BJ (cell line): ENCODE measurements at regions not wholly inside any gene's neighbourhood (a gene's known extent, or its start where the extent isn't known, plus 50 kb on each side); places are given as distances from the start of the nearest gene placed in this dataset.

Experiments used
- CTCF ChIA-PET: fragments of 350-600 bp; formaldehyde crosslinking; extraction: SDS; loops from one replicate; lab custom pipeline; 2021; ENCODE audit warnings: antibody characterized with exemption, inconsistent platforms; lab: Yijun Ruan, JAX
- POLR2A ChIA-PET: fragments of 300-600 bp; sonication (Branson Sonifier 250); formaldehyde crosslinking; extraction: SDS; loops from one replicate; lab custom pipeline; 2021; ENCODE audit warnings: antibody characterized with exemption; lab: Charles Lee
- DNase-seq: peaks from one replicate; pipeline ENCODE4 v3.0.0-alpha.2; 2011; ENCODE audit warnings: low read depth
- H3K27me3 ChIP-seq: 2 replicates; pipeline ENCODE4 v1.6.0; 2011; ENCODE audit warnings: low read length; ENCODE audit not compliant: control insufficient read depth, insufficient read depth
- H3K36me3 ChIP-seq: 2 replicates; pipeline ENCODE4 v1.5.1; 2011; ENCODE audit warnings: low read length; ENCODE audit not compliant: control insufficient read depth, insufficient read depth
- H3K4me3 ChIP-seq: 2 replicates; pipeline ENCODE4 v1.5.1; 2011; ENCODE audit warnings: low read depth, mild to moderate bottlenecking, control low read depth, low read length
- TF ChIP-seq, protein P1 (sequence below): IDR thresholded peaks from 2 replicates; pipeline ENCODE4 v1.5.1; 2011; ENCODE audit warnings: low read depth, mild to moderate bottlenecking, control low read depth, inconsistent platforms, low read length, moderate library complexity; ENCODE audit not compliant: insufficient read depth

DNA sequence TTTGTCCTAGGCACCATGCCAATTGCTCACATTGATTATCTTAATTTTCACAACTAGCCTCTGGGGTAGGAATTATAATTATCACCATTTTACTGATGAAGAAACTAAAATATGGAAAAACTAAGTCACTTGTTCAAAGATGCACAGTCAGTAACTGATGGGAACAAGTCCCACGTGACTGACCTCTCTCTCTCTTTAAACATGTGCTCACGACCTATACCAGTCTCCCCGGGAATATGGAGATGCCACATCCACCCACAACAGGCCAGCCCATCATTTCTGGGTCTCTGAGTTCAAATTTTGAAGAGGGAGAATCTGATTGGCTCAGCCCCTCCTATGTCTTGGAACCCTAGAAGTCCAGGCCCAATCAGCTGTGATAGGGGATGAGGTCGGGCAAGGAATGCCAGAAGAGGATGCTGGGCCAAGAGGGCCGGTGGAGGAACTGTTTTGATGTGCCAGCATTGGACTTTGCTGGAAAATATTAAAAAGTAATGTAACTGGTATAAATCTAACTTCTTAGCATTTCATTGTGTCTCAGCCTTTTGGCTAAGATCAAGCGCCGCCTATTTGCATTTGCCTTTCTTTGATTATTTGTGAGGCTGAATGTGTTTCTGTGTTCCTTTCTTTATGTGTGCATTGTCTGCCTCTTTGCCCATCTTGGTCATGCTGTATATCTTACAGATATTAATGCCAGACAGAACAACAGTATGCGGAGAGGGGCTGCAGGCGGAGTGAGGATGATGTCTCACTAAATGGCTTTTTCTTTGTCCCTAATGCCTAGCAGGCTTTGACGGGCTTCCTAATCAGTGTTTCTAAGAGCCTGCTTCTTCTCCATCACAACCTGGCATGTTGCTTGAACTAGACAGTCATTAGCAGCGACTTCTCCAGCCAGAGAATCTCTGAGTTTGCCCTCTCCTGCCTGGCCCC is 126.6 kb downstream of the VEGFA start:
- no peaks in the 10 kb centered on the region for H3K36me3 ChIP-seq
- CTCF ChIA-PET, result no interaction called here
- no peak overlapping the region for H3K4me3 ChIP-seq
- no peaks in the 10 kb centered on the region; the same call in 1 of the 2 replicates for H3K27me3 ChIP-seq
- POLR2A ChIA-PET, result no interaction called here
- TF ChIP-seq, protein P1, sequence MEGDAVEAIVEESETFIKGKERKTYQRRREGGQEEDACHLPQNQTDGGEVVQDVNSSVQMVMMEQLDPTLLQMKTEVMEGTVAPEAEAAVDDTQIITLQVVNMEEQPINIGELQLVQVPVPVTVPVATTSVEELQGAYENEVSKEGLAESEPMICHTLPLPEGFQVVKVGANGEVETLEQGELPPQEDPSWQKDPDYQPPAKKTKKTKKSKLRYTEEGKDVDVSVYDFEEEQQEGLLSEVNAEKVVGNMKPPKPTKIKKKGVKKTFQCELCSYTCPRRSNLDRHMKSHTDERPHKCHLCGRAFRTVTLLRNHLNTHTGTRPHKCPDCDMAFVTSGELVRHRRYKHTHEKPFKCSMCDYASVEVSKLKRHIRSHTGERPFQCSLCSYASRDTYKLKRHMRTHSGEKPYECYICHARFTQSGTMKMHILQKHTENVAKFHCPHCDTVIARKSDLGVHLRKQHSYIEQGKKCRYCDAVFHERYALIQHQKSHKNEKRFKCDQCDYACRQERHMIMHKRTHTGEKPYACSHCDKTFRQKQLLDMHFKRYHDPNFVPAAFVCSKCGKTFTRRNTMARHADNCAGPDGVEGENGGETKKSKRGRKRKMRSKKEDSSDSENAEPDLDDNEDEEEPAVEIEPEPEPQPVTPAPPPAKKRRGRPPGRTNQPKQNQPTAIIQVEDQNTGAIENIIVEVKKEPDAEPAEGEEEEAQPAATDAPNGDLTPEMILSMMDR, result no peak
- DNase-seq, result no peak

DNA sequence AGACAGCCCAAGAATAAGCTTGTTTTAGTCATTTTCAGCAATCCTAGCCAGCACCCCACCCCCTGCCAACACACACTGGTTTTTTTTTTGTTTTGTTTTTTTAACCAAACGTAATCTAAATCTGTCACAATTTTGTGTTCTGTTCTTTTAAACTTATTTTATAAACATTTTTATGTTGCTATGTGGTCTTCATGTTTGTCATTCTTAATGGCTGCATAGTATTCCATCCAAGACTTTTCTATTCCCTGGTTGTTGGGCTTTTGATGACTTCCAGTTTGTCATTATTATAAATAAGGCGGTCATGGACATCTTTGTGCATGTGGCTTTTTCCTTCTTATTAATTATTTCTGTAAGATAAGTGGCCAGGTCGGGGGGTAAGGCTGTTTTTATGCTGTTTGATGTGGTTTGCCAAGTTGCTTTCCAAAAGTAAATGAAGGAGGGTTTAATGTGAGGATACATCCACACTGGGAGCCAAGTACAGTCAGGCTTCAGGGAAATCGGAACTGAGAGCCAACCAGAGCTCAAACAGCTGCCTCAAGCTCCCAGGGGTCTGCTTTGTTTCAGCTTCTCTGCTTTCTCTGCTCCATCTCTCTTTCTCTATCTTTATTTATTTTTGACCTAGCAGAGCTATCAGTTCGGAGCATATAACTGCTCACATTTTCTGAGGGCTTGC is 125.8 kb downstream of the VEGFA start:
- no peak for DNase-seq
- Histone ChIP-seq H3K27me3 (no peaks in the 10 kb centered on the region; the same call in 1 of the 2 replicates), H3K4me3 (no peak overlapping the region), H3K36me3 (no peaks in the 10 kb centered on the region)
- TF ChIP-seq, protein P1, result no peak
- POLR2A ChIA-PET, result no interaction called here
- CTCF ChIA-PET, result interaction anchor here (0.9 to 1.3 kb wide), 2 partner anchors 122 to 127 kb away, joined by 3 read pairs; no protein-coding TSS in a partner anchor

DNA sequence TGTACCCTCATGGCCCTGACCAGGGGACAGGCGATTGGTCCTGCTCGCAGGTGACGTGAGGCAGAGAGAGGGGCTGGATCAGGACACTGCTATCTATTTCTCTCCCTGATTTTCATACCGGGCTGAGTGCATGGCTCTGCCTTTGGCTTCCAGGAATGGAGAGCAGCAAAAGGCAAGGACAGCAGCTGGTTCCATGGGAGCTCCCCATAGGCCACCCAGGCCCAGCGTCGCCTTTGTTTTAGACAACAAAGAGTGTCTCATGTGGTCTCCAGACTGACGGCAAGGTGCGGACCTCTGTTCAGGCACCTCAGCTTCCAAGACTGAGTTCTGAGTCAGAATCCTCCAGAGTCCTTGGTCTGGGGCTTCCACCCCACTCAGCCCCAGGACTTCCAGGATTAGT is 123.1 kb downstream of the VEGFA start:
- Histone ChIP-seq H3K36me3 (no peaks in the 10 kb centered on the region), H3K4me3 (no peak overlapping the region), H3K27me3 (no peaks in the 10 kb centered on the region; the same call in 1 of the 2 replicates)
- ChIA-PET POLR2A (no interaction called here), CTCF (interaction anchor here (0.6 to 1.5 kb wide), 4 partner anchors 9 to 119 kb away, joined by 3 to 4 read pairs (median 3); no protein-coding TSS in a partner anchor)
- DNase-seq, result no peak
- TF ChIP-seq, protein P1, result no peak

DNA sequence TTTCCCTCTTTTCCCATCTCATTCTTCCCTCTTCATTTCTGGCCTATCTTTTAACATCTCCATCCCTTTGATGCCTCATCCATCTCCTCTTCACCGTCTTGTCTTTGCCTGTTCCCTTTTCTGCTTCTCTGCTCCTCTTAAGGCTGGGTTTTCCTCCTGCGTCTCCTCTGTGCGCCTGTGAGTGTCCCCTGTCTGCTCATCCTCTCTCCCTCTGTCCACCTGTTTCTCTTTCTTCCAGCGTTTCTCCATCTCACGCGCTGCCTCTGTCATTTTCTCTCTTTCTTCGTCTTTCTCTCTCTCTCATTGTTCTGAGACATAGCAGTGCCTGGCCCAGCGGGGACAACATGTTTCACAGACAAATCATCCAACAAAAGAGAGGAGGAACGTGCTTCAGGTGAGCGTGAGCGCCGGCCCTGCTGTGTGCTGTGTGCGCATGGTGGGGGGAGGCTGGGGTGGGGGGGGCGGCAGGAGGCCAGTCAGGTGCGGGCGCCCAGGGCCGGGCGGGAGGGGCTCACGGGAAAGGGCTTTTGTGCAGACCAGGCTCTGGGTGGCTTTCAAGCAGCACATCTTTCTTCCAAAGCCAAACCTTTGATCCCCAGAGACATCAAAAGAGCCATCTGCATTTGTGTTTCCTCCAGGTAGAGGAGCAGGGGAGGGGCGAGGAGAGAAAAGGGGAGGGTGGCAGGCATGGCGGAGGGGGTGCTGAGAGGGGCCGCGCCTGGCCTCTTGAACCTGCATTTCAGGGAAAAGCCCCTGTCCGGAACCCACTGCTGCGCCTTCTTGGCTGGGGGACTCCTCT is 121.3 kb downstream of the VEGFA start:
- DNase-seq, result no peak
- CTCF ChIA-PET, result interaction anchor here (3.1 kb wide), 1 partner anchor 10 kb away, joined by 10 read pairs; no protein-coding TSS in a partner anchor
- H3K36me3 ChIP-seq, result no peaks in the 10 kb centered on the region
- peaks cover 3% of the 10 kb centered on the region; the same call in 1 of the 2 replicates for H3K27me3 ChIP-seq
- TF ChIP-seq, protein P1, result no peak
- H3K4me3 ChIP-seq, result no peak overlapping the region
- POLR2A ChIA-PET, result no interaction called here
